HEK293T (cell line): ENCODE measurements at regions not wholly inside any gene's neighbourhood (a gene's known extent, or its start where the extent isn't known, plus 50 kb on each side); places are given as distances from the start of the nearest gene placed in this dataset.

ENCODE experiments used
- CTCF ChIA-PET: fragments of 350-600 bp; formaldehyde crosslinking; extraction: SDS; loops from one replicate; lab custom pipeline; 2021; ENCODE audit warnings: antibody characterized with exemption, inconsistent platforms; lab: Yijun Ruan, JAX
- POLR2A ChIA-PET: fragments of 350-600 bp; formaldehyde crosslinking; extraction: SDS; loops from one replicate; lab custom pipeline; 2020; ENCODE audit warnings: antibody characterized with exemption, inconsistent platforms; lab: Yijun Ruan, JAX
- DNase-seq: peaks from one replicate; pipeline ENCODE4 v3.0.0; 2012; ENCODE audit warnings: mixed read lengths; ENCODE audit errors: extremely low spot score
- ARNT ChIP-seq: fragments of 450-650 bp; IDR thresholded peaks from 2 replicates; pipeline ENCODE4 v1.6.1; 2017; ENCODE audit warnings: mild to moderate bottlenecking
- BHLHE40 ChIP-seq: fragments of 450-650 bp; IDR thresholded peaks from 2 replicates; pipeline ENCODE4 v1.6.1; 2016; ENCODE audit warnings: mild to moderate bottlenecking, moderate library complexity, borderline replicate concordance
- CTBP1 ChIP-seq: fragments of 450-650 bp; IDR thresholded peaks from 2 replicates; pipeline ENCODE4 v1.6.1; 2016; ENCODE audit warnings: borderline replicate concordance
- ELF4 ChIP-seq: fragments of 450-650 bp; IDR thresholded peaks from 2 replicates; pipeline ENCODE4 v1.6.1; 2017; ENCODE audit warnings: antibody characterized with exemption
- FOXA1 ChIP-seq: fragments of 450-650 bp; IDR thresholded peaks from 2 replicates; pipeline ENCODE4 v1.6.1; 2016; ENCODE audit warnings: mild to moderate bottlenecking
- FOXK2 ChIP-seq: fragments of 450-650 bp; IDR thresholded peaks from 2 replicates; pipeline ENCODE4 v1.6.1; 2016; ENCODE audit warnings: mild to moderate bottlenecking
- FOXM1 ChIP-seq: fragments of 450-650 bp; IDR thresholded peaks from 2 replicates; pipeline ENCODE4 v1.6.1; 2017; ENCODE audit warnings: mild to moderate bottlenecking, borderline replicate concordance
- HDGF ChIP-seq: fragments of 450-650 bp; IDR thresholded peaks from 2 replicates; pipeline ENCODE4 v1.6.1; 2017; ENCODE audit warnings: antibody characterized with exemption, borderline replicate concordance
- L3MBTL2 ChIP-seq: fragments of 450-650 bp; conservative IDR thresholded peaks from 2 replicates; pipeline ENCODE4 v1.6.1; 2016; ENCODE audit warnings: mild to moderate bottlenecking
- LEF1 ChIP-seq: fragments of 450-650 bp; IDR thresholded peaks from 2 replicates; pipeline ENCODE4 v1.6.1; 2017; ENCODE audit warnings: mild to moderate bottlenecking, borderline replicate concordance
- NFRKB ChIP-seq: fragments of 450-650 bp; IDR thresholded peaks from 2 replicates; pipeline ENCODE4 v1.6.1; 2016; ENCODE audit warnings: mild to moderate bottlenecking, moderate library complexity
- SP1 ChIP-seq: fragments of 450-650 bp; IDR thresholded peaks from 2 replicates; pipeline ENCODE4 v1.6.1; 2017
- SUZ12 ChIP-seq: fragments of 450-650 bp; IDR thresholded peaks from 2 replicates; pipeline ENCODE4 v1.6.1; 2016; ENCODE audit warnings: mild to moderate bottlenecking
- TARDBP ChIP-seq: fragments of 450-650 bp; IDR thresholded peaks from 2 replicates; pipeline ENCODE4 v1.6.1; 2016
- ZNF384 ChIP-seq: fragments of 450-650 bp; IDR thresholded peaks from 2 replicates; pipeline ENCODE4 v1.6.1; 2016
- TF ChIP-seq, protein P1 (sequence below): fragments of 450-650 bp; IDR thresholded peaks from 2 replicates; pipeline ENCODE4 v1.6.1; 2016

DNA sequence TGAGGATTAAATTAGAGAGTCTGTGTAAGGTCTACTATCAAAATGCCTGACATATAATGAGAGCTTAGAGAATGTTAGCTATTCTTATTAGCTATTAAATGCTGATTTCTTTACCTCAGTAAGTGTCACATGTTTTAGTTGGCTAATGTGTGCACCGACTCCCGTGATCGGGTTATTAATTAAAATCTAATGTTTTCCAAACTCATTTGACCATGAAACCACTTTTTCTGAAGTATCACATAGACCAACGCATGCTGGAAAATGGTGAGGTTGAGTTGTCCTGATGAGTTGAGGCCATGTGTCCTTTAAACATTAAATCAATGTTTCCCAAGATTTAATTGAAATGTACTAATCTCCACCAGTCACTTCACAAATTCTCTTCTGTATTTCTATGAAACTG is 84.8 kb upstream of the C1QTNF7 start:
- POLR2A ChIA-PET, result no interaction called here
- CTCF ChIA-PET, result no interaction called here
- no peak for TF ChIP-seq ZNF384
- no peak for TF ChIP-seq ELF4
- TF ChIP-seq SP1, result no peak
- no peak for TF ChIP-seq BHLHE40
- TF ChIP-seq TARDBP, result no peak
- TF ChIP-seq SUZ12, result no peak
- no peak for TF ChIP-seq LEF1
- TF ChIP-seq FOXK2, result no peak
- TF ChIP-seq HDGF, result no peak
- TF ChIP-seq FOXA1, result no peak
- no peak for TF ChIP-seq L3MBTL2
- TF ChIP-seq ARNT, result no peak

DNA sequence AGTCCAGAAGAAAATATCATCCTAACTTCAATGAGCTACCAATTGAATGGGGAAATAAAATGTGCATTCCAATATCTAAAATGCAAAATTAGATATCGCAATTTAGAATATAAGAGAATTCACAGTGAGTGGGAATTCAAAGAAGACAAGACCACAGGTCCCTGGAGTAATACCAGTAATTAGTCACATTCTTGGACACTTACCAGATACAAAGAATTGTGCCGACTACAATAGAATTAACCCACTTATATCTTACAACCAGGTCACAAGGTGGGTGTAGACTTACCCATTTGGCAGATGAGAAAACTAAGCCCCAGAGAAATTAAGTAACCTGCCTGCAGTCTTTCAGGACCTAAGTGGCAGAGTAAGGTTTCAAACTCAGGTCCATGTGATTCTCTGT is 84.3 kb upstream of the C1QTNF7 start:
- CTCF ChIA-PET, result no interaction called here
- no peak for DNase-seq
- TF ChIP-seq SUZ12 (no peak), TARDBP (no peak), LEF1 (no peak), FOXK2 (no peak), CTBP1 (no peak), L3MBTL2 (no peak), ZNF384 (no peak), FOXA1 (no peak), HDGF (no peak), BHLHE40 (no peak), FOXM1 (no peak), NFRKB (no peak), ELF4 (no peak)
- TF ChIP-seq, protein P1, sequence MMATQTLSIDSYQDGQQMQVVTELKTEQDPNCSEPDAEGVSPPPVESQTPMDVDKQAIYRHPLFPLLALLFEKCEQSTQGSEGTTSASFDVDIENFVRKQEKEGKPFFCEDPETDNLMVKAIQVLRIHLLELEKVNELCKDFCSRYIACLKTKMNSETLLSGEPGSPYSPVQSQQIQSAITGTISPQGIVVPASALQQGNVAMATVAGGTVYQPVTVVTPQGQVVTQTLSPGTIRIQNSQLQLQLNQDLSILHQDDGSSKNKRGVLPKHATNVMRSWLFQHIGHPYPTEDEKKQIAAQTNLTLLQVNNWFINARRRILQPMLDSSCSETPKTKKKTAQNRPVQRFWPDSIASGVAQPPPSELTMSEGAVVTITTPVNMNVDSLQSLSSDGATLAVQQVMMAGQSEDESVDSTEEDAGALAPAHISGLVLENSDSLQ, result no peak
- POLR2A ChIA-PET, result no interaction called here

More for the DNA sequence above, 84.8 kb upstream of the C1QTNF7 start:
- no peak for DNase-seq

DNA sequence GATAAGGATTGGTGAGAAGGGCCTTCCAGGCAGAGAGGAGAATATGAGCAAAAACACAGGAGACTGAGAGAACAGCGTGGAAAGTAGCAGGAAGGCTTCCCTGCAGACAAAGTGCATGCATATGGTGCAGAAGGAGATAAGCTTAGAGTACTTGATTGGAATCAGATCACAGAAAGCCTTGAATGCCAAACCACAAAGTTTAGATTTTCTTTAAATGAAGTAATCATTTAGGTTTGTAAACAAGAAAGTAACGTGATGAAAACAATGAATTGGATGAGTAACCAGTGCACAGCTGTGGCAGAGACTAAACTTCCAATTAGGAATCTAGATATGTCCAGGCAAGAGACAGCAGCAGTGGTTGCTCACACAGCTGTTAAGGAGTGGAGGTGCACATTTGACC is 83.8 kb upstream of the C1QTNF7 start:
- ChIA-PET POLR2A (no interaction called here), CTCF (no interaction called here)
- TF ChIP-seq FOXA1, result no peak
- no peak for TF ChIP-seq ARNT
- TF ChIP-seq SP1, result no peak
- no peak for TF ChIP-seq LEF1
- TF ChIP-seq HDGF, result no peak
- TF ChIP-seq NFRKB, result no peak
- TF ChIP-seq FOXK2, result no peak
- TF ChIP-seq BHLHE40, result no peak
- TF ChIP-seq, protein P1, result no peak
- no peak for DNase-seq

DNA sequence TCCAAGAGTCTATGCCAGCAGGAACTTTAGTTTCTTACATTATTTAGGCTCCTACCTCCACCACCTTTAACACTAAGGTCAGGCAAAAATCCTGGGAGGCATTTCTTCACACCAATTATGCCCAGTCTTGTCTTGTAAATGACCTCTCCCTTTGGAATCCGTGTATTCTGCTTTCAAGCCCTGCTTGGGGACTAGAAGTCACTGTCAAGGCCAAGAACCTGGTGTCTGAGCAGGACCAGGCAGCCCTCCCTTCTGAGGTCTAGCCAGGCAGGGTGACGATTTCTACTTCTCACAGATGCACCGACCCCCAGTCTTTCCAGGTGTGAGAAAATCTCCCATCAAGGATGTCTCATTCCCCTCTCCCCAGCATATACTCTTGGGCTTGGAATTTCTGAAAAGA is 82.7 kb upstream of the C1QTNF7 start:
- TF ChIP-seq SUZ12, result no peak
- no peak for TF ChIP-seq HDGF
- no peak for TF ChIP-seq L3MBTL2
- no peak for TF ChIP-seq ELF4
- no peak for TF ChIP-seq ZNF384
- TF ChIP-seq, protein P1, result no peak
- TF ChIP-seq BHLHE40, result no peak
- TF ChIP-seq LEF1, result no peak
- no peak for TF ChIP-seq NFRKB
- no peak for TF ChIP-seq ARNT
- TF ChIP-seq FOXA1, result no peak
- no peak for TF ChIP-seq CTBP1
- TF ChIP-seq FOXM1, result no peak
- no peak for TF ChIP-seq TARDBP
- TF ChIP-seq SP1, result no peak
- TF ChIP-seq FOXK2, result no peak
- no peak for DNase-seq
- ChIA-PET POLR2A (no interaction called here), CTCF (no interaction called here)

DNA sequence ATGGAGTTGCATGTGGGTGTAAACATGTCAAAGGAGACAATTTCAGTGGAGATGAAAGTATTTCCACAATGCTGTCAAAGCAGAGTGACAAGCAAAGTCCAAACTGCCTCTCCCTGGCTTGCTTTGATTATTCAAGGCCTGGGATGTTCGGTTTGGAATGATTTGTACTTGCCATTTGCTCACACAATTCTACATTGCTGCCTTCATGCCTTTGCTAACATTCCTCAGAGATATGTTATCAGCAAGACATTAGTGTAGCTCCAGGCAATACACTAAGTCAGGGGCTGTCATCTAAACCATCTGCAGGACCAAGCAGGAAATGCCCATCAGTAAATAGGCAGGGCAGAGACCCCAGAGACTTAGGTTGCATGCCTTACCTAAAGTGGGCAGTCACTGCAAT is 79.6 kb upstream of the C1QTNF7 start:
- POLR2A ChIA-PET, result no interaction called here
- TF ChIP-seq LEF1 (no peak), BHLHE40 (no peak), CTBP1 (no peak), ARNT (no peak), L3MBTL2 (no peak), ZNF384 (no peak)
- no peak for DNase-seq
- CTCF ChIA-PET, result no interaction called here

DNA sequence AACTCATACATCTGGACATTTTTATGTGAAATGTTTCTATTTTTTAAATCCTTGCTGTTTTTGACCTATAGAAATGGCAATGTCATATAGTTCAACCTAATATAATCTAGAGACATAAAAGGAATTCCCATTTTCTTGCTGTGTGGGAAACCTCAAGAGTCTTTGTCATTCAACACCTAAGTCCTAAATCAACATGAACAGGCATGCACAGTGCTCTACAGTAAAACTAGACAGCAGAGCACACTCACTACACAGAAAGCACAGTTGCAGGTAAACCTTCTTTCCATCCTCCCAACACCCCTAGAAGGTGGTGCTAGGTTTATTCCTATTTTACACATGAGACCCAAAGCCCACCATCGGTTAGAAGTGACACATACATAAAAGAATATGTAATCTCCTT is 79.1 kb upstream of the C1QTNF7 start:
- no peak for TF ChIP-seq TARDBP
- TF ChIP-seq FOXA1, result no peak
- no peak for TF ChIP-seq HDGF
- TF ChIP-seq ELF4, result no peak
- TF ChIP-seq ARNT, result no peak
- no peak for TF ChIP-seq SP1
- no peak for TF ChIP-seq NFRKB
- TF ChIP-seq ZNF384, result no peak
- TF ChIP-seq L3MBTL2, result no peak
- no peak for DNase-seq
- ChIA-PET CTCF (no interaction called here), POLR2A (no interaction called here)

DNA sequence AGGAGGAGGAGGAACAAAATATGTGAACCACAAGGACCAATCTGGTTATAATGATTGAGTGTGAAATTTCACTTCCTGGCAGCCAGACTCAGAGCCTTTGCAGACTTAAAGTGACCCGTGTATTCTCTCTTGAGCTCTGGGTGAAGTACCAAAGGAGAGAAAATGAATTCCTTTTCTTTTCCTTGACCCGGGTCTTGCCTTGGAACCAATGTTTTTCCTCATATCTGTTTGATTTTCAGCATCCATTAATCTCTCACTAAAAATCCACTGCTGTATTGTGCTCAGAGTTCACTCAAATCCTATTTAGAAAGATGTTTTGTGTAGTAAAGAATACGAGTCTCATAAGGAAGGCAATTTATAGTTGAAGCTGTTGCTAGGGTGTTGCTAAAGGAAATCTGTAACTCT is 78.3 kb upstream of the C1QTNF7 start:
- DNase-seq, result no peak
- TF ChIP-seq FOXA1 (no peak), ZNF384 (no peak), NFRKB (no peak), LEF1 (no peak), SP1 (no peak), SUZ12 (no peak)
- POLR2A ChIA-PET, result no interaction called here

More for the DNA sequence above, 78.3 kb upstream of the C1QTNF7 start:
- CTCF ChIA-PET, result no interaction called here
